Fibroblast of gingiva (primary cell): ENCODE measurements at regions not wholly inside any gene's neighbourhood (a gene's known extent, or its start where the extent isn't known, plus 50 kb on each side); places are given as distances from the start of the nearest gene placed in this dataset.

Experiments
- DNase-seq: peaks from one replicate; pipeline ENCODE4 v3.0.0-alpha.2; 2011; ENCODE audit warnings: low read depth

GRCh38 chr18:24831871-24832665 lies 371.6 kb downstream of the HRH4 start:
- DNase-seq, result no peak

GRCh38 chr18:24835751-24836150 lies 375.3 kb downstream of the HRH4 start:
- DNase-seq, result no peak

GRCh38 chr18:24837066-24837465 lies 376.6 kb downstream of the HRH4 start:
- peak; percentile 49 for DNase-seq

- no peak for DNase-seq
Observed at GRCh38 chr18:24840051-24840450, 379.6 kb downstream of the HRH4 start.

GRCh38 chr18:24840640-24841039 lies 380.2 kb downstream of the HRH4 start:
- DNase-seq, result no peak

- no peak for DNase-seq
Observed at GRCh38 chr18:24841536-24841935, 381.1 kb downstream of the HRH4 start.

GRCh38 chr18:24843123-24843522 lies 382.7 kb downstream of the HRH4 start:
- DNase-seq, result no peak

- DNase-seq, result no peak
Observed at GRCh38 chr18:24846138-24846537, 385.7 kb downstream of the HRH4 start.

- no peak for DNase-seq
Observed at GRCh38 chr18:24850532-24850931, 390.1 kb downstream of the HRH4 start.

GRCh38 chr18:24853076-24853475 lies 392.6 kb downstream of the HRH4 start:
- no peak for DNase-seq

- DNase-seq, result no peak
Observed at GRCh38 chr18:24860978-24861680, 400.7 kb downstream of the HRH4 start.

GRCh38 chr18:24862201-24862816 lies 401.9 kb downstream of the HRH4 start:
- peak; percentile 20 for DNase-seq

- DNase-seq, result peak; percentile 9
Observed at GRCh38 chr18:24868311-24868710, 407.9 kb downstream of the HRH4 start.

- DNase-seq, result peak; percentile 9
Observed at GRCh38 chr18:24868760-24869237, 408.4 kb downstream of the HRH4 start.

GRCh38 chr18:24869285-24869684 lies 408.8 kb downstream of the HRH4 start:
- no peak for DNase-seq

GRCh38 chr18:24875286-24875685 lies 414.8 kb downstream of the HRH4 start:
- DNase-seq, result no peak

GRCh38 chr18:24875777-24876176 lies 415.3 kb downstream of the HRH4 start:
- no peak for DNase-seq

- DNase-seq, result peak; percentile 3
Observed at GRCh38 chr18:24876266-24876665, 415.8 kb downstream of the HRH4 start.

GRCh38 chr18:24877066-24877465 lies 416.6 kb downstream of the HRH4 start:
- DNase-seq, result no peak

GRCh38 chr18:24877546-24877945 lies 417.1 kb downstream of the HRH4 start:
- no peak for DNase-seq

GRCh38 chr18:24878289-24878688 lies 417.9 kb downstream of the HRH4 start:
- peak; percentile 53 for DNase-seq

- no peak for DNase-seq
Observed at GRCh38 chr18:24885276-24885675, 424.8 kb downstream of the HRH4 start.

GRCh38 chr18:24894880-24895279 lies 434.4 kb downstream of the HRH4 start:
- DNase-seq, result no peak
